Subcutaneous abdominal adipose tissue (tissue), 5 donors: ENCODE measurements at regions not wholly inside any gene's neighbourhood (a gene's known extent, or its start where the extent isn't known, plus 50 kb on each side); places are given as distances from the start of the nearest gene placed in this dataset.

Source experiments
- H3K27ac ChIP-seq: one replicate; pipeline ENCODE4 v1.7.0; 2013; ENCODE audit warnings: low read depth, mild to moderate bottlenecking, inconsistent platforms, low read length, moderate library complexity
- H3K27me3 ChIP-seq, 5 donors: one replicate each; pipeline ENCODE4 v1.7.0; 2013; ENCODE audit warnings: low read length in 5 of 5, inconsistent platforms in 1 of 5; ENCODE audit not compliant: control insufficient read depth in 5 of 5, insufficient read depth in 4 of 5
- H3K36me3 ChIP-seq, 5 donors: one replicate each; pipeline ENCODE4 v1.7.0; 2013; ENCODE audit warnings: low read length in 5 of 5; ENCODE audit not compliant: control insufficient read depth in 5 of 5, insufficient read depth in 5 of 5
- H3K4me1 ChIP-seq, 5 donors: one replicate each; pipeline ENCODE4 v1.7.0; 2013; ENCODE audit warnings: low read length in 5 of 5, mild to moderate bottlenecking in 3 of 5, moderate library complexity in 1 of 5; ENCODE audit not compliant: control insufficient read depth in 5 of 5, insufficient read depth in 5 of 5
- H3K4me3 ChIP-seq, 5 donors: one replicate each; pipeline ENCODE4 v1.7.0; 2013; ENCODE audit warnings: low read length in 5 of 5, low read depth in 1 of 5
- H3K9ac ChIP-seq, 5 donors: one replicate each; pipeline ENCODE4 v1.7.0; 2013; ENCODE audit warnings: low read length in 5 of 5, mild to moderate bottlenecking in 4 of 5, moderate library complexity in 3 of 5
- H3K9me3 ChIP-seq, 5 donors: one replicate each; pipeline ENCODE4 v1.7.0; 2013; ENCODE audit warnings: low read length in 5 of 5; ENCODE audit not compliant: control insufficient read depth in 5 of 5
- donor health status: healthy.
- donor health status: healthy.
- donor health status: healthy.
- donor health status: healthy.
- donor health status: healthy.

DNA sequence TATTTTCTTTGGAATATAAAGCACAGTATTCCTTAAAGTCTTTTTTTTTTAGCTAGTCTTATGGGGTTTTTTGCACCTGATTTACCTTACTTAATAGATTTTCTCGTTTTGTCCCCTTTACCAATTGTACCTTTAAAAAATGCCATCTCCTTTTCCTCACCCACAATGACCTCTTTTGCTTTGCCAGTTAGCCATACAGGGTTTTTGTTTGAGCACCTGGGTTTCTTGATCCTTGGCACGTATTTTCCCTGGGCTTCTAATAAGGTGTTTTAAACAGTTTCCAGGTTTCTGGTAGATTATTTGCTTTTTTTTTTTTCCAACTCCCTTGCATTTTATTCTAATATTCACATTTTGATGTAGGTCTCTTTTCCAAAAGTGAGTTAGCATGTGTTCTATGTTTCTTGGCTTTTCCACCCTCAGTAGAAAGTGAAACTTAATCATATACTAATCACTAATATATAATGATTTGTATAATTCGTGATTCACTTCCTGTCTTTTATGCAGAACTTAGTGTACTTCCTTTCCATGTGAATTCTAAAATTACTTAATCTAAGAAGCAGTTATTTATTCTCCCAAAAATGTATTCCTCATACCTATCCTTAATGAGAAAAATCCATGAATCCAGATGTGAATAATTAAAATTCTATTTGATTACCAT lies 673.9 kb upstream of the RGMB start:
- H3K36me3 ChIP-seq = no peaks in the 10 kb centered on the region
- peaks cover 0 to 23% (median 2%) of the 10 kb centered on the region in 5 donors for H3K4me1 ChIP-seq
- H3K27ac ChIP-seq = no peak overlapping the region
- no peak overlapping the region for H3K9ac ChIP-seq
- no peaks in the 10 kb centered on the region for H3K27me3 ChIP-seq
- no peak overlapping the region for H3K4me3 ChIP-seq
- no peaks in the 10 kb centered on the region for H3K9me3 ChIP-seq

DNA sequence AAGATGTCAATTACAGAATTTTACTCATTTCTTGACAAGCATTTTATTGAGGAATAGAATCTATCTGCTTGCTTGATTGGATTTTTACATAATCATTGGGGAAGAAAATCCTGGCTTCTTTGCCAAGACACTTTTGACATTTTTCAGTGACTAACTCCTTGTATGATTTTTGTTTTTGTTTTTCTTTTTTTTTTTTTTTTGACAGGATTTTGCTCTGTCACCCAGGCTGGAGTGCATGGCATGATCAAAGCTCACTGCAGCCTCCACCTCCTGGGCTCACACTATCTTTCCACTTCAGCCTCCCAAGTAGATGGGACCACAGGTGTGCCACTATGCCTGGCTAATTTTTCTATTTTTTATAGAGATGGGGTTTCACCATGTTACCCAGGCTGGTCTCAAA lies 672.3 kb upstream of the RGMB start:
- H3K9ac ChIP-seq = no peak overlapping the region
- H3K36me3 ChIP-seq = no peaks in the 10 kb centered on the region
- peaks cover 0 to 32% (median 12%) of the 10 kb centered on the region in 5 donors for H3K4me1 ChIP-seq
- H3K4me3 ChIP-seq = no peak overlapping the region
- H3K27ac ChIP-seq = no peak overlapping the region
- no peaks in the 10 kb centered on the region for H3K9me3 ChIP-seq
- H3K27me3 ChIP-seq = no peaks in the 10 kb centered on the region

DNA sequence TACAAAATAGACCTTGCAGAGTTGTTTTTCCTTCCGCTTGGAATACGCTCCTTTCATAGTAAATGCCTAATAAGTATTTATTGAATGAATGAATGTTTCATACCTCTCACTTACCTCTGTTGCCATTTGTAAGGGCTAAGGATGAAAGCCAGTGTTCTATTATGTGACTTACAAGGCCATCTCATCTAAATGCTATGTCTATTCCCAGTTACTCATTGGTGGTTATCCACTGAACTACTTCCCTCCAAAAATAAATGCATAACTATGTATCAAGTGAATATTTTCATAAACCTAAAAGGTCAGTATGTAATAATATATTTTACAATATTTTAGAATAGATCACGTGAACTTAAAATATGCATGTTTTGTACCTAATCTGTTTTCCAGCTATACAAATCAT lies 670.5 kb upstream of the RGMB start:
- H3K4me3 ChIP-seq = no peak overlapping the region
- H3K9me3 ChIP-seq = no peaks in the 10 kb centered on the region
- no peak overlapping the region for H3K27ac ChIP-seq
- no peak overlapping the region for H3K9ac ChIP-seq
- H3K4me1 ChIP-seq = peaks cover 0 to 36% (median 12%) of the 10 kb centered on the region in 5 donors
- H3K27me3 ChIP-seq = no peaks in the 10 kb centered on the region
- no peaks in the 10 kb centered on the region for H3K36me3 ChIP-seq

DNA sequence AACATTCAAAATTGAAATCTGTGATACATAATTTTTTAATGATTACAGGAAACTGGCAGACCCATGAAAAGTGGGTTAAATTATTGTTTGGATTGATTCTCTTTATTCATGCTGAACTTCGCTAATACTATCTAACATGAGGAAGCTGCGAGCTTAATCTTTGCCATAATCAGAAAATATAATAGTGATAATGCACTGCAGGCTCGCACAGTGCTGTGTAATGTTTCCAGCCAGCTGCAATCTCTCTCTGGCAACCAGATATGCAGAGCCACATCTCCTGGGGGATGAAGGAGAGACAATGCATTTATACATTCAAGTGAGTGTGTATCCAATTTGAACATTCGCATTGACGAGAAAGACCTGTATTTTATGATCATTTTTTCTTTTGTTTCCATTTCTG lies 669.7 kb upstream of the RGMB start:
- H3K4me1 ChIP-seq = peaks cover 0 to 36% (median 12%) of the 10 kb centered on the region in 5 donors
- H3K9me3 ChIP-seq = no peaks in the 10 kb centered on the region
- H3K36me3 ChIP-seq = no peaks in the 10 kb centered on the region
- no peak overlapping the region for H3K9ac ChIP-seq
- H3K4me3 ChIP-seq = no peak overlapping the region
- H3K27ac ChIP-seq = no peak overlapping the region
- H3K27me3 ChIP-seq = no peaks in the 10 kb centered on the region

DNA sequence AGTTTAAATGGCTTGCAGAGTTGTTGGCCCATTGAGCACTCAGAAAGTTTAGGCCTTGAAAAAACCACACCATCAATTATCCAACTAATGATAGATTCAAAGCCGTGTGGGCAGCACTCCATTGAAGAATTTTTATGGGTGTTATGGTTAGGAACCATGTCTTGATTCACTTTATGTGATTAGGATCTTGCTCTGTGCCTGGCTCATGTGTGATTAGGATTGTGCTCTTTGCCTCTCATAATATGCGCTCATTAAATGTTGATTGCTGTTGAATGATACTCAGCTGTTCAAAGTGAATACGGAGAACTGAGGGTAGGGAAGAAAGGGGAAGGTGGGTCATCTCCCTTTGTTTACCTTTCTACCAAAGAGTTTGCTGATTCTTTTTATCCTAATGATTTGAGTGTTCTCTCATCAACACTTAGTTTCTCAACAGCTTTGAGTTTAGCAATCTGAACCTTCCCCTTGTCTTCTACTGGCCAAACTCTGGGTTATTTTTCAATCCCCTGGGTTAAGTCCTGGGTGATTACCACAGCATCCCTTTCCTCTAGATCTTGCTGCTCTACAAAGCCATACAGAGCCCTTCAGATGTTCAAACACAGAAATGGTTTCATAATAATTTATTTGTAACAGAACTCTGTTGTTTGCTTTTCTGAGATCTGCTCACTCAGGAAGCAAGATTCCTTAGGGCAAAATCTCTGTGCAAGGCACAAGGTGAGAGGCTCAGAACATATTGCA lies 668.8 kb upstream of the RGMB start:
- Histone ChIP-seq H3K4me1 (peaks cover 0 to 36% (median 12%) of the 10 kb centered on the region in 5 donors), H3K27ac (peak overlapping the region; percentile 66), H3K9ac (no peak overlapping the region), H3K27me3 (no peaks in the 10 kb centered on the region), H3K36me3 (no peaks in the 10 kb centered on the region), H3K9me3 (no peaks in the 10 kb centered on the region), H3K4me3 (no peak overlapping the region)

DNA sequence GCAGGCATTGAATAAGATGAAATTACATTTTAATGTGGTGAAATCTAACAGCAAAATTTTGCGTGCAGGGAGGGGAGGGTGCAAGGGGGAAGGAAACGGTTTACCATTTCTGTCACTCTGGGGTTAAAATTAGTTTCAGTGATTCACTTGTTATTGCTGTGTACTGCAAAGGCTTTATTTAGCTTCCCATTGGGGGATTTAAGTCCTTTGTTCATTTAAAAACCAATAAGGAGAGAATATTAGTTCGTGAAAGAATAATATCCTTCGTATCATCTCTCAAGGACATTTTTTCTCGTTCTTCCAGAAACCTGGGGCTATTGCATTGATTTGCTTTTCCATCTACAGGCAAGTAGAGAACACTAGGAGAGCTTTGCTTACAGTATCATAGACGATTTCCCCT lies 667.8 kb upstream of the RGMB start:
- no peak overlapping the region for H3K9ac ChIP-seq
- no peak overlapping the region for H3K4me3 ChIP-seq
- peaks cover 0 to 40% (median 12%) of the 10 kb centered on the region in 5 donors for H3K4me1 ChIP-seq
- no peaks in the 10 kb centered on the region for H3K36me3 ChIP-seq
- no peaks in the 10 kb centered on the region for H3K9me3 ChIP-seq
- peak overlapping the region; percentile 15 for H3K27ac ChIP-seq
- H3K27me3 ChIP-seq = no peaks in the 10 kb centered on the region

DNA sequence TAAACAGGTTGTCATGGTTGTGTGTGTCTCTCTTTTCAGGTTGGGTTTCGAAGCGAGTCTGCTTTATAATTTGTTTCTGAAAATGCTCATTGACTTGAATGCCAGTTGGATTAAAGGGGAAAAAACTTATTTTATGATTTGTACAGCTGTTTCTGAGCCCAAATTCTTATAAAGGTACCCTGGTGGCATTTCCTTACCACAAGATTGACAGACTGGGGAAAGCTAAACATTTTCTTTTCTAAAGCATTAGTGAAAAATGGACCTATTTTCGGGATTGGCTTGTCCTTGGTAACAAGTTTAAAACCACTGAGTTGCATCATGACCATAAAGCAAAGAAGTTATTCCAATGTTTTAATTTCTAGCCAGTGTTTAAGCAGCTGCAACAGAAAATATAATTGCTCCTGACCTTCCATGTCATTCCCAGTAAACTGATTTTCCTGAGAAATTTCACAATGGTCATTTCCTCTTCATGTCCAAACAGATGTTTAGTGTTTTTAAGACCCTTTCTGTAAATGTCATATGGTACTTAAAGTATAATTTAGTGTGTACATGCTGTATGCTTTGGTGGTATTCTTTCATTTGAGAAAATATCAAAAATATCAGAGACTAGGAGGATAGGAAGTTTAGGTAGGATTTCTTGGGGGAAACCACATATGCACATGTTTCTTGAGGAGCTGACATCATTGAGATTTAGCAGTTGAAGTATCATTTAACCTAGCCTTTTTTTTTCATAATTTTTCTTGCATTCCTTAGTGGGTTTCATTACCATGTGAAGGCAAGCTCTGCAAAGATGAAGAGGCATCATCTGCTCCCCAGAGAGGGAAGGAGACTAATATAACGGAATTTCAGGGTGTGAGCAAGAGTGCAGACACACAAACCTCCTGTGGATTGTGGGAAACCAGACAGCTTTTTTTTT lies 667.1 kb upstream of the RGMB start:
- Histone ChIP-seq H3K4me1 (peaks cover 0 to 37% (median 12%) of the 10 kb centered on the region in 5 donors), H3K9ac (no peak overlapping the region), H3K27me3 (no peaks in the 10 kb centered on the region), H3K9me3 (no peaks in the 10 kb centered on the region), H3K36me3 (no peaks in the 10 kb centered on the region), H3K27ac (peak overlapping the region; percentile 15), H3K4me3 (no peak overlapping the region)

DNA sequence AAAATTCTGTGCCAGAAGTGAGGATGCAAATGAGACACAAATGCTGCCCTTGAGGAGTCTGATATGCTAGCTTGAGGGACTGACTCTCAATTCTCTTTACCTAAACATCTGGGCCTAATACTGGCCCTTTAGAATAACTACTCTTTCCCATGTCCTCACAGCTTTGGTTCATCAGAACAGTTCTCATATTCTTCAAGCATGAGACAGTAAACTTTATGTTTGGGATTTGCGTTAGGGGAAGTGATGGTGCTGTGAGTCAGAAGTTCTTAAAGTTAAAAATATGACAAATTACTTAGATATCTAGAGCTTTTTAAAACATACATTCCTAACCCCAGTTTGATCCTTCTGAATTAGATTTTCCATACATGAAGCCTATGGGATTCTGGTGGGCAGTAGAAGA lies 665.0 kb upstream of the RGMB start:
- Histone ChIP-seq H3K9ac (no peak overlapping the region), H3K36me3 (no peaks in the 10 kb centered on the region), H3K27ac (no peak overlapping the region), H3K27me3 (no peaks in the 10 kb centered on the region), H3K4me1 (peaks cover 0 to 37% (median 12%) of the 10 kb centered on the region in 5 donors), H3K9me3 (no peaks in the 10 kb centered on the region), H3K4me3 (no peak overlapping the region)

DNA sequence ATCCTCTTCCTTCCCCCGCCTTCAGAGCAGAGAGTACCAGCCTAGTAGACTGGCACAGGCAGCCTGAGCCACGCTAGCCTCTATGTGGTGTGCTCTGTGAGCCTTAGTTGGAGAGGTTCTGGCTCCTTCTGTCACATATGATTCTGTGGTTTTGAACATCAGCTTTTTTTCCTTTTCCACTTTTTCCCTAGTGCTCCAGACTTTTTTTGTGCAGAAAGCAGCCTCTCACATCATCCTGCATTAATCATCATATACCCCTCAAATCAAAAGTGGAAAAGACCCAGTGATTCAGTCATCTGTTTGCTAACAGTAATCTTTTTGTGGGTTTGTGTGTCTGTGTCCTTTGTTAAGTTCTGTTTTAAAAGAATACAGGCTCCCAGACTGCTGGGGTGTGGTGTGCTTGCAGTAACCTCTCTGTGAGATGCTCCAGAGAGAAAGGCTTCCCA lies 663.9 kb upstream of the RGMB start:
- Histone ChIP-seq H3K9ac (no peak overlapping the region), H3K9me3 (no peaks in the 10 kb centered on the region), H3K27me3 (no peaks in the 10 kb centered on the region), H3K4me1 (peaks cover 0 to 27% (median 10%) of the 10 kb centered on the region in 5 donors), H3K27ac (no peak overlapping the region), H3K4me3 (no peak overlapping the region), H3K36me3 (no peaks in the 10 kb centered on the region)

DNA sequence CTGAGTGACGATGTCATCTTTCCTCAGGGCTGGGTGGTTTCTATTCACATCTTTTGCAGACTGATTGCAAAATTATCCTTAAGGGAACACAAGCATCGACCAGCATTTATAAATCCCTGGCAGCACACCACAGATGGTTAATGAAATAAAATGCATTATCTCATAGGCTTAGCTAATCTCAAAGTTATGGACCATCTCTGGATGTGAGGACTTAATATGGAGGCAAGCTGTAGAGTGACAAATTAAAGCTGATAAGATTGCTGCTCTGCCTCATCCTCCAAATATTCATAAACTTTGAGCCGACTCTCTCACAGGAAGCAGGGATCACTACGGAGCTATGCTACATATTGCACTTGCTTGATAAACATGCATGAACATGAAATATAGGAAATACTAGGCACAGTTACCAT lies 663.2 kb upstream of the RGMB start:
- Histone ChIP-seq H3K27me3 (no peaks in the 10 kb centered on the region), H3K9me3 (no peaks in the 10 kb centered on the region), H3K4me1 (peaks cover 0 to 22% (median 4%) of the 10 kb centered on the region in 5 donors), H3K36me3 (no peaks in the 10 kb centered on the region), H3K9ac (no peak overlapping the region), H3K4me3 (no peak overlapping the region), H3K27ac (no peak overlapping the region)
